GM21367 (cell line): ENCODE measurements at regions not wholly inside any gene's neighbourhood (a gene's known extent, or its start where the extent isn't known, plus 50 kb on each side); places are given as distances from the start of the nearest gene placed in this dataset.
"Not testable (repeated sequence)": the region's sequence is repeated elsewhere in the genome, so short reads cannot be mapped to it uniquely, and the experiment has no call there.

ENCODE experiments used
- ATAC-seq: cut with Tn5 transposase; IDR thresholded peaks from one replicate; pipeline ENCODE4 v1.9.1; 2021; ENCODE audit not compliant: unreplicated experiment

DNA sequence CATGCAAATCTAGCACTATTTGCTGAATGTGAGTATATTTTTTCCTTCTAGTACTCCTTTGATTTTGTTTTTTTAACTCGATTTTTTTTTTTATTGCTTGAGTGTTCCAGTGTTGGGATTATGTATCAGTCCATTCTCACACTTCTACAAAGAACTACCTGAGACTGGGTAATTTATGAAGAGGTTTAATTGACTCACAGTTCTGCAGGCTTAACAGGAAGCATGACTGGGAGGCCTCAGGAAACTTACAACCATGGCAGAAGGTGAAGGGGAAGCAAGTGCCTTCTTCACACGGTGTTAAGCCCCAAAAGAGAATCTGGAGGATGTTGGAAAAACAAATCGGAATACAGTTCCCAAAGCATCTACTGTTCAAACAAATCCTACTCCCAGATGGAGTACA is 69.1 kb downstream of the ZNF518B start:
- ATAC-seq = not testable (repeated sequence)

DNA sequence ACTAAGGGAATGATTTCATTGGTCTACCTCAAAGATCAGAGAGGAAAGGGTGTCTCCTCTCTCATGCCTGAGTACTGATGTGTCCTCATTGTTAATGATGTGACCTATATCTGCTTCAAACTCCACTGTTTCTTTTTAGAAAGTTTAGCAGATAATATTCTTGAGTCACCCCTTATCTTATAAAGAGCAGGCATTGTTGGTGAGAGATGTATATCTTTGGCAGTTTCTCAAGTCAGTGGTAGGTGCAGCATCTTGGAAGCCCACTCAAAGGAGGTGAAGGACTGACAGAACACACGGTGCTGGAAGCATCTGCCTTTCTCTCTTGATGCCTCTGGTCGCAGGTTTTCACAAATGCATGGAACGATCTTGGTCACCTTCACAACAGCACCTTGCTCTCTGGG is 71.2 kb downstream of the ZNF518B start:
- no peak for ATAC-seq

DNA sequence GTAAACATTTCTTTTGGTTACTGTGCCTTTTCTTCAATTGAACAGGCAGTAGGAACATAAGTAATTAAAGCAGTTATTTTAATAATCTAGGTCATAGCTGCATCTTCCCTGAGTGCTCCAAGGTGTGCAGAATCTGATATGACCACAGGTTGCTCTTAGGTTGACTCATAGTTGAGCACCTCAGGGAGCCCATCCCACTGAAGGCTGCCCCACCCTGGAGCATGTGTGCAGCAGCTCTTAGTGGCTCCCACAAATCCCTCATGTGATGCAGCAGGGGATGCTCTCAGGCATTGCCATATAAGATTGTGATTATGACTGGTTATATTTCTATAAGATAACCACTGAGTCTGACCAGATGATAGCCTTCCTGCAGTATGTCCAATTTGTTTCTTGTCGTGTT is 72.3 kb downstream of the ZNF518B start:
- ATAC-seq = no peak

DNA sequence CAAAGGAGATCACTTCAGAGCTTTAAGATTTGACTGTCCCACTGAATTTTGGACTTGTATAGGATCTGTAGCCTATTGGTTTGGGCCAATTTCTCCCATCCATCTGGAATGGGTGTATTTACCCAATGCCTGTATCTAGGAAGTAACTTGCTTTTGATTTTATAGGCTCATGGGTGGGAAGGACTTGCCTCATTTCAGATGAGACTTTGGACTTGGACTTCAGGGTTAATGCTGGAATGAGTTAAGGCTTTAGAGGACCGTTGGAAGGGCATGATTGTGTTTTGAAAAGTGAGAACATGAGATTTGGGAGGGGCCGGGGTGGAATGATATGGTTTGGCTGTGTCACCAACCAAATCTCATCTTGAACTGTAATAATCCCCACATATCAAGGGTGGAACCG is 73.8 kb downstream of the ZNF518B start:
- no peak for ATAC-seq

DNA sequence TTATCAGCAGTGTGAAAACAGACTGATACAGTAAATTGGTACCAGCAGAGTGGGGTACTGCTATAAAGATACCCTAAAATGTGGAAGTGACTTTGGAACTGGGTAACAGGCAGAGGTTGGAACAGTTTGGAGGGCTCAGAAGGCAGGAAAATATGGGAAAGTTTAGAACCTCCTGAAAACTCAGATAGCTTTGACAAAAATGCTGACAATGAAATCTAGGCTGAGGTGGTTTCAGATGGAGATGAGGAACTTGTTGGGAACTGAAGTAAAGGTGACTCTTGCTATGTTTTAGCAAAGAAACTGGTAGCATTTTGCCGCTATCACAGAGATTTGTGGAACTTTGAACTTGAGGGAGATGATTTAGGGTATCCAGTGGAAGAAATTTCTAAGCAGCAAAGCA is 75.1 kb downstream of the ZNF518B start:
- not testable (repeated sequence) for ATAC-seq

DNA sequence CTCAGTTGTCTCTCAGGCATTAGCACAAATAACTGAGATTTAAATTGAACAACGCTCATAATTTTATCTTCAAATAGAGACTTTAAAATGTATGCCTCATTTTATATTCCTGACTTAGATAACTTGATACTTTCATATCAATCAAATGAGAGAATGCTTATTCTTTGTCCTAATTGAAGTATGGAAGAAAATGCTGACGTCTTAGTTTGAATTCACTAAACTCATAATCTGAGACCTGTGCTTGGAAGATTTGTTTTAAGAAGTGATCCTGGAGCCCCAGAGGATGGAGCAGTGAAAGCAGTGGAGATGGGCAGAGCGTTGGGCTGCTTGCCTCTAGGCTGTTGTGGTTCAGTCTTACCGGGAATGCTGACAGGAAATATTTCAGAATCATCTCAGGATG is 76.1 kb downstream of the ZNF518B start:
- ATAC-seq = no peak

DNA sequence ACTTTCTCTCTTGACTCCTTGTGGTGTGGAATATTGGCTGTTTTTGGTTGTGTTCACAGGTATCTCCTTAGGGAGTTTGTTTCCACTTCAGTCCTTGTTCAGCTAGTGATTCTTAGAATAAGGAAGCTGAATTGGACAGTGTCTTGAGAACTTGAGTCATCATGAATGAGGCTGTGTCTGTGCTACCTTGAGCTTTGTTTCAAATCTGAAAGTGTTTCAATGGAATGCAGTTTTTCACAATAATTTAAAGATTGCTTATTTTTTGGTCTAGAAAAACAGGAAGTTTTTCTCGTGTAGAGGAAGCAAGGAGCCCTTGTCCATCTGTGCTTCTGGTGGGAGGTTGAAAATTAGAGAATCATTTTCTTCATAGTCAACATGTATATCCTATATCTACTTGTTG is 76.5 kb downstream of the ZNF518B start:
- no peak for ATAC-seq

DNA sequence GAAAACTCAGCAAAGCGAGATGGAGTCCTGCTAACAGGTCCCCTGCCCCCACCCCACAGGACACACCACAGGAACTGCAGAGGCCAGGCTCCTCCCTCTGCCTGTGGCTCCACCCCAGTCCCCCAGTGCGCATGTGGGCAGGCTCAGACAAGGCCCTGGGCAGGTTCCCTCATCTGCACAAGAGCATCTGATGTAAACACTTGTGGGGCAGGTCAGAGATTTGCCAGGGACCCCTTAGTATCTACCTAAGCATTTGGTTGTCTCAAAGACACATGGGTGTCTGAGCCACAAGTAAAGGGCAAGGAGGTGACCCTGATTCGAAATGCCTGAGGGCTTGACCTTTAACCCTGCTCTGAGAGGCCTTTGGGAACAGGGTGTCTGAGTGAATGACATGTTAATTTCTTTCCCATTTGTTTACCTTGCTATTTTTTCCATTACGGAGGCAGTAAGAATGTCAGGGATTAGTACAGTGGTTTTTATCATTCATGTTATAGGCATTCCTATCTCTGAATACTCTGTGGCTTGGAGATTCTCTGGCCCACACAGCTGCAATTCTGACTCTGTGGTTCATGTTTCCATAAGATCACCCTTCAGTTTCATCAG is 85.3 kb downstream of the ZNF518B start:
- ATAC-seq = no peak

DNA sequence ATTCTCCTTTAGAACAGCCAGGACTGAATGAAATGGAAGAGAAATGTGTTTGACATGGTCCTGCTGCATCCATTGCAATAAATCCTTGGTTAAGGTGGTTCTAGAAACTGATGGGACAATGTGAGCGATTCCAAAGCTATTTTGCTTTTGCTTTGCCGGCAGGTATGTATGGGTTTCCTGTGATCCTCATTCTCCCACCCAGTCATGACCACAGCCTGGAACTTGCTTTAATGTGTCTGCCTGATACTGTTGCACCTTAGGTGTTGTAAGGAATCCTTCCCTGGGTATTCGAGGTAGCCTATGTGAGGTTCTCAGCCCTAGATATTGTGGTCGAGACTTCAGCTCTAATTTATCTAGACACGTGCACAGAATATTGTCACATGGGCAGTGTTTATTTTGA is 86.1 kb downstream of the ZNF518B start:
- no peak for ATAC-seq

DNA sequence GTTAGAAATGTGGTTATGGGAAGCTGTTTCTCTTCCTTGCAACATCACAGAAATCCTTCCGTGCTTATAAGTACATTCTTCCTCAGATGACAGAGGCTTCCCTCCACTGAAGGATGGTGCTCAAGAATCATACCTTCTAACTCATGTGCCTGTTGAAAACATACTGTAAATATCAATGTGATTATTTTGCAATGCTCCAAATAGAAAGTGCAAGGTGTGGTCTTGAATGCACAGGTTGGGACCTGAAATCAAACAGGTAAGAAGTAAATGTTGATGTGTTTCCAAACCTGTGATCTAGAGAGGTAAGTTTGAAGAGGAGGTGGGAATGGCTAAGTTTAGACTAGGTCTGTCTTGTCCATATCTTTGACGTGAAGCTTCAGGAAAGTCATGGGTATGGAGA is 87.7 kb downstream of the ZNF518B start:
- no peak for ATAC-seq

DNA sequence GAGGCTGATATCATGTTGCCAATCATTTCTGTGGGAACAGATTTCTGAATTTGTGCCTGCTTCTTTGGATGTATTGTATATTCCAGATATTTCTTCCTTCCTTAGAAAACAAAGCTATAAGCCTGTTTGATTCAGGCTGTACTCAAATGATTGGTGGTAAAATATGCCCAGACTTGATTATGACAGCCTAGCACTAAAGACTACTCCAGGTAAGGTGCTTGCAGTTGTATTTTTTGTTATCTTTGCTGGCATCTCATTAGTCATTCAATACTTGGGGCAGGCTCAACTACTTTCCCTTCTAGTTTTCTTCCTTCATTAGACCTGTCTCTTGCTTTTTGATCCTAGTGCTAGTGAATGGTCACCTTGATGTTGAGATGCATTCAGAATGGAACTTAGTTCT is 90.6 kb downstream of the ZNF518B start:
- no peak for ATAC-seq

DNA sequence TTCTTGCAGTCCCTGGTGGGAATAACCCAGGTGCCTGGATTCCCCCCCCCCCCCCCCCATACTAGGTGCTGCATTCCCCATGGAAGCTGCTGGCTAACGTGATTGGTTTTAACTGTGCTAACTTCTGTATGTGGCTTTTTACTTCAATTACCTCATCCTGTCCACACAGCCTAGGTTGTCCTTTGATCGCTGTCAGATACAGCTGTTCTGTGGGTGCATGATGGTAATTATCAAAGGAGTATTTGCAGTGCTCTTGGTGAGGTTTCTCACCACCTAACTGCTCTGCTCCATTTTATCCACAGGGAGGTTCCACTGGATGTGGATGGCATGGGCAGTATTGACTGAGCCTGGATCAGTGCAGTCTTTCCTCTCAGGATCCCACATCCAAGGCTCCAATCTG is 93.0 kb downstream of the ZNF518B start:
- no peak for ATAC-seq

DNA sequence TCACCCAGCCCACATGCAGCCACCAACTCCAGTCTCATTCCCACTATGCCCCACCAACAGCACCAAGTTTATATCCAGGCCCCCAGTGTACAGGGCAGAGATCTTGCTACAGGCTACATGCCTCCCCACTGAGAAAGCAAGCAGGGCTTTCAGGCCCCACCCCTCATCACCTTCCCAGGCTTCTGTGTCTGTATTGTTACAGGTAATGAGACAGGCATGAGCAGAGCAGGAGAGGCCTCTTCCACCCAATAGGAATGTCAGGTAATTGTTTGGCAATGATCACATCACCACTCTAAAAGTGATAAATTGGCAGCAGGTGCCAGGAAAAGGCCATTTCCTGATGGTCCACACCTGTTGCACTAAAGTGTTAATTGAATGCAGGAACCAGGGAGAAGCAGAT is 102.5 kb downstream of the ZNF518B start:
- no peak for ATAC-seq

DNA sequence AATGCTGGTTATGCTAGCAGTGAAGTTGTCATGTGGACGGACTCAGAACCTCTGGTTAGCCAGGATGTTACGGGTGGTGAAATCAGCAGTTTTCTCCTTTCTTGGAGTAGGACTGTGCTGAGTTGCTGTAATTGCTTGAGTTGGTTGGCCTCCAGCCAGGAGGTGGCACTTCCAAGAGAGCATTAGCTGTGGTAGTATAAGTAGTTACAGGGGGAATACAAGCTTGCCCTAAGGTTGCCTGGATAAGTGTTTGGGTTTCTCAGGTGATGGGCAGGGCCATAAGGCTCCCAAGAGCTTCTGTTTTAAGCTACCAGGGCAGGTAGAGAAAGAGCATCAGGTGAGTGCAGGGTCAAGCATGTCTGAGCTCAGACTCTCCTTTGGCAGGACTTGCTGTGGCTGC is 103.0 kb downstream of the ZNF518B start:
- no peak for ATAC-seq

DNA sequence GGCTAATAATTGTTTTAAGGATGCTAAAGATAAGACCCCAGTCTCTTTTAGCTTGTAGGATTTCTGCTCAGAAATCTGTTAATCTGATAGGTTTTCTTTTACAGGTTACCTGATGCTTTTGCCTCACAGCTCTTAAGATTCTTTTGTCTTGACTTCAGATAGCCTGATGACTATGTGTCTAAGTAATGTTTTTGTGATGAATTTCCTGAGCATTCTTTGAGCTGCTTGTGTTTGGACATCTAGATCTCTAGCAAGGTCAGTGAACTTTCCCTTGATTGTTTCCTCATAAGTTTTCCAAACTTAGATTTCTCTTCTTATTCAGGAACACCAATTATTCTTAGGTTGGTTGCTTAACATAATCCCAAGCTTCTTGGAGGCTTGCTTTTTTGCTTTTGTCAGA is 104.1 kb downstream of the ZNF518B start:
- ATAC-seq = no peak

DNA sequence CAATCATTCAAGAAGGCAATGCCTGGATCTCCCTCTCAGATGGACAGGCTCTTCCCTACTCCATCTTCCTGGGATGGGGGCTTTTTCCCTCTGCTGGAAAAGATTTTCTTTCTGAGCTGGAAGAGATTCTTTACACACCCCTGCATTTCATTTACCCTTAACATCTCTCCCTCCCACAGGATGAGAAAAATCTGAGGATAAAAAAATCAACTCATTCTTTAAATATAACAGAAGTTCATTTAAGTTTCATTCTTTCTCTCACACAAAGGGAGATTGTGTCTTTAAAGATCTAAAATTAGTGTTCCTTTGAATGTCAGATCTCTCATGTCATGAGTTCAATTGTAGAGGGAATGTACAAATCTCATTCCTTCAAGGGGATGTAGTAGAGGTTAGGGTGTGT is 109.0 kb downstream of the ZNF518B start:
- ATAC-seq = no peak

DNA sequence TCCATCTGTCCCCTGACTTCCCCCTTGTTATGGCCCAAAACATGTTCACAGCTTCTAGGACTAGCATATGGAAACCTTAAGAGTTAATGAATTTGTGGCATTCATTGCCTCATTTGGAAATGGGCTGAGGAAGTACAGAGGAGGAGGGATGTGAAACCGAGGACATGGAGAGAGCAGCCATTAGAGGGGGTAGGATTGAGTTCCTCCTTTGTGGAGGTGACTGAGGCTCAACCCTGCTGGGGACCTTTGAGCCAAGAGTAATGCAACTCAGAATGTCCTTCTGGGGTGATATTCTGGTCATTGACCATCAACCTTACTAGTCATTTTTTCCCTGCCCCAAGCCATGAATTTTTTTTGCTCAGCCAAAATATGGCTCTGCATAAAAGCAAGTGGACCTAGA is 109.4 kb downstream of the ZNF518B start:
- ATAC-seq = no peak

DNA sequence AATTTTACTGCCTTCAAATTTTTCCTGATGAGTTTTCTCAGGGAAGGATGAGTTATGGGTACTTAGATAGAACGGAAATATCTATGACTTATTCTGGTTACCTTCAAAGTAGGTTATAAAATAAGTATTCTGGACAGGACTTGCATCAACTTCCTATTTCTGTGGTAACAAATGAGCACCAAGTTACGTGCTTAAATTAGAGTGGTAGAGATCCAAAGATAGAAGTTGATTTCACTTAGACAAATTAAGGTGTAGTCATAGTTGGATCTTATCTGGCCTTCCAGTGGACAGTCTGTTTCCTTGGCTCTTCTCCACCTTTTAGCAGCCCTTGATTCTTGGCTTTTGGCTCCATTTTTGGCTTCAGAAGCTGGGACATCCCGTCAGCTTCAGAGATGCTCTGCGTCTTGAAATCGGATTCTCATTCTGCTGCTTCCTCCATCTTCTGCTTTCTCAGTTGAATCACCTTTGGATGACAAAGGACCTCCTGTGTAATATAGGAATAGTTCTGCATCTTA is 109.9 kb downstream of the ZNF518B start:
- ATAC-seq = no peak

DNA sequence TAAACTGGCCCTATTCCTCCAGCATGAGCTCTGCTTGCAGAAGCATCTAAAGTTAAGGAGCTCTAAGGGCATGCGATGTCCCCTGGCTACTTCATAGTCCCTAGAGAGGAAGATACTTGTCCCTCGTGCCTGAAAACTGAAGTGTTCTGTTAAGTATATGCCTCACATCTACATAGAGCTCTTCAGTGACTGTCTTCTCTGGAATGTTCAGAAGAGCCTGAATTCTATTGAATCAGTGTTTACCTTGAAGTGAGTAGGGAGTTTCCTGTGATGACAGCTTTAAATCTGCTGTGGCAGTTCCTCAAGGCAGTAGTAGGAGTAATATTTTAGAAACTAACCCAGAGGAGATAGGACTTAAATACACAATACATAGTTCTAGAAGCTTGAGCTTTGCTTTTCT is 111.2 kb downstream of the ZNF518B start:
- ATAC-seq = no peak

DNA sequence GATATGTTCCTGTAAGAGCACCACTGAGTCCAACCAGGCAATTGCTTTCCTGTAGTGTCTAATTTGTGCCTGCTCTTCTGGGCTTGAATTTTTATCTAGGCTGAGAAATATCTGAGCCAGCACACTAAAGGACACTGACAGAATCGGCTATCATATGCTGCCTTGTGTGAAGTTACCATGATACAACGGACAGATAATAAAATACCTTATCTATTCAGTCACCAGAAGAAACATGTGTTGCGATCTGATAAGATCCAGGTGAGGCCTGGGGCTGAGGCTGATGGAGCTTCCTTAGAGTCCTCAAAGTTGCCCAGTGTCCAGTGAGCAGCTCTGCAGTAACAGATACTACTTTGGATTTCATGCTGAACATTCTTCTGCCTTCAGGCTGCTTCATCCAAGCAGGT is 111.8 kb downstream of the ZNF518B start:
- no peak for ATAC-seq

DNA sequence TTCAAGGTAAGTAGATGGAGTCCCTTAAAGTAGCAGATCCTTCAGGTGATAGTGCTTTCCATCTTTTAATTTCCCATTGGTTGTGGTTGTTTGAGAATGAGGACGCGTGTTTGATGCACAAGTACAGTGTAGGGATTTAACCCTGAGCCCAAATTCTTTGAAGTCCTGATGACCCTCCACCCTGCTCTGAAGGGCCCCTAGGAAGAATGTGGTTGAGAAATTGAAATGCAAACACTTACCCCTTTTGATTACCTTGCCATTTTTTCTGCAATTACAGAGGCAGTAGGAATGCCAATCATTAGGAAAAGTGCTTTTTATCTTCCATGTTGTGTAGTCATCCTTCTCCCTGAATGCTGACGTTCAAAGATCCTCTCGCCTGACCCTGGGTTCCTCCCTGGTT is 112.4 kb downstream of the ZNF518B start:
- no peak for ATAC-seq

DNA sequence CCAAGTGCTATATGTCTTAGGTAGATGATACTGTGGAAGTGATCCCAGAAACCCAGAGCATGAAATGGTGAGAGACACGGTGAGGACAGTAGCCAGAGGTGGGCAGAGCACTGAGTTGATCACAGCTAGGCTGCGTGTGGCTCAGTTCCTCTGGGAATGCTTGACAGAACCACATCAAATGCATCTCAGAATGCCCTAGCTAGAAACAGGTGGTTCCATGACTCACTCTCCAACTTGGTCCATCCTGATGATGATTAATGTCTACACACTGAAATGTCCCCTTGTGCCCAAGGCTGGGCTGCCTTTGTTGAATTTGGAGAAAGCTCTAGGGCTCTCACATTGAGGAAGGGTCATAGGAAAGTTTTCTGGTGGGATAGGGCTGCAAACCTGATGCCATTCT is 113.6 kb downstream of the ZNF518B start:
- no peak for ATAC-seq

DNA sequence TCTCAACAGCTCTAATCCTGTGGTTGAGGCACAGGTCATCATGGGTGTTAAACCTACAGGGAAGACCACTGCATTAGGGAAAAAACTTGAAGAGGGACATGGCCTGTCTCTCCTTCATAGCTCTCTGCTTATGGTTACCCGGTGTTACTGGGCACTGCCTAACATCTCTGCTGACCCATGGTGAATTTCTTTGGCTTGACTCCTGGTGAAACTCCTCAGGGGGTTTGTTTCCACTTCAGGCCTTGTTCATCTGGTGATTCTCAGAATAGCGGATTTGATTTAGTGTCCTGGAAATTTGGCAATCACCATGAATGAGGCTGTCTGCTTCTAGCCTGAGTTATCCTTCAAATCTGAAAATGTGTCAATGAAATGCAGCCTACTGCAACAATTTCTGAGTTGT is 114.4 kb downstream of the ZNF518B start:
- ATAC-seq = no peak

DNA sequence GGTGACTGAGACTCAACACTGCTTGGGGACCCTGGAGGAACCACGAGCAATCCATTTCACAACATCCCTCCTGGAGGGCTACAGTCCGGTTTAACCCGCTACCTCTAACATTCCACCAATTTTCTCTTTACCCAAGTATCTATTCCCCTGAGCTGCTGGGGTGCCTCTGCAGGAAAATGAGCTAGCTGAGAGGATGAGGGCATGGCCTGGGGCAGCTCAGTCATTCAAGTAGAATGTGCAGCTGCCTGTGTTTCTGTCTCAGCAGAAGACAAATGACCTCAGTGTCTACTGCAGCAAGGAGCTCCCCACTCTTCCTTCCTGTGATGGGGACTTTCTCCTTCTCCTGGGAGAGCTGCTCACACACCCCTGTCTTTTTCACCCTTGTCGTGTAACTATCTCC is 120.8 kb downstream of the ZNF518B start:
- ATAC-seq = no peak
